ENCODE measurements at regions not wholly inside any gene's neighbourhood (a gene's known extent, or its start where the extent isn't known, plus 50 kb on each side); places are given as distances from the start of the nearest gene placed in this dataset.

- TF ChIP-seq POLR2AphosphoS5 (IDR thresholded peaks at IDR 0.05) = no peak
- TF ChIP-seq REST (IDR thresholded peaks at IDR 0.05; ENCODE audit: borderline replicate concordance) = no peak
- no peak for TF ChIP-seq EP300 (conservative IDR thresholded peaks at IDR 0.05; ENCODE audit: poor library complexity, severe bottlenecking)
- no peak for TF ChIP-seq CTCF (IDR thresholded peaks at IDR 0.05; ENCODE audit: poor library complexity, severe bottlenecking)
- TF ChIP-seq SMC3 (conservative IDR thresholded peaks at IDR 0.05; ENCODE audit: poor library complexity) = no peak
These were observed 774.0 kb downstream of the VRK1 start for GRCh38 chr14:97571201-97571600.

Measured in neural cell (in vitro differentiated cells).